Astrocyte (in vitro differentiated cells and primary cell): ENCODE measurements at regions not wholly inside any gene's neighbourhood (a gene's known extent, or its start where the extent isn't known, plus 50 kb on each side); places are given as distances from the start of the nearest gene placed in this dataset.

Source experiments
- CTCF ChIP-seq: IDR thresholded peaks from 2 replicates; pipeline ENCODE4 v1.5.1; 2011; ENCODE audit warnings: low read depth, mild to moderate bottlenecking, inconsistent platforms, low read length, moderate library complexity; ENCODE audit not compliant: insufficient read depth
- EZH2 ChIP-seq: IDR thresholded peaks from 2 replicates; pipeline ENCODE4 v1.6.1; 2012; ENCODE audit warnings: mild to moderate bottlenecking, low read length, inconsistent platforms; ENCODE audit not compliant: insufficient read depth

GRCh38 chr13:99886706-99887105, 84.9 kb downstream of the ZIC5 start:
- TF ChIP-seq CTCF = no peak
- TF ChIP-seq EZH2 = no peak
